Calu3 (cell line): ENCODE measurements at regions not wholly inside any gene's neighbourhood (a gene's known extent, or its start where the extent isn't known, plus 50 kb on each side); places are given as distances from the start of the nearest gene placed in this dataset.

Experiments used
- BruUV-seq: library from RNA; stranded (reverse); fragments of 400-500 nt; replicated peaks from 2 replicates; lab custom pipeline; 2021; lab: Mats Ljungman, UMichigan
- CTCF ChIA-PET: fragments of 300-600 bp; sonication (Branson Sonifier 250); formaldehyde crosslinking; loops from one replicate; lab custom pipeline; 2022; ENCODE audit warnings: antibody characterized with exemption; lab: Charles Lee
- DNase-seq: peaks from one replicate; pipeline ENCODE4 v3.0.0; 2022
- H3K27ac Mint-ChIP-seq: one replicate; pipeline ENCODE4 v1.8.0; 2022; ENCODE audit warnings: mixed read lengths; ENCODE audit not compliant: unreplicated experiment
- H3K27me3 Mint-ChIP-seq: one replicate; pipeline ENCODE4 v1.8.0; 2022; ENCODE audit warnings: mixed read lengths; ENCODE audit not compliant: unreplicated experiment
- H3K36me3 Mint-ChIP-seq: one replicate; pipeline ENCODE4 v1.8.0; 2022; ENCODE audit warnings: mild to moderate bottlenecking, moderate library complexity, mixed read lengths; ENCODE audit not compliant: insufficient read depth, unreplicated experiment
- H3K4me1 Mint-ChIP-seq: one replicate; pipeline ENCODE4 v1.8.0; 2022; ENCODE audit warnings: mild to moderate bottlenecking, low read depth, mixed read lengths; ENCODE audit not compliant: unreplicated experiment
- H3K4me3 Mint-ChIP-seq: one replicate; pipeline ENCODE4 v1.8.0; 2022; ENCODE audit warnings: mild to moderate bottlenecking, low read depth, moderate library complexity, mixed read lengths; ENCODE audit not compliant: unreplicated experiment
- H3K9me3 Mint-ChIP-seq: one replicate; pipeline ENCODE4 v1.8.0; 2022; ENCODE audit warnings: low read depth, mixed read lengths; ENCODE audit not compliant: unreplicated experiment
- CTCF ChIP-seq: fragments of 200-600 bp; IDR thresholded peaks from one replicate; pipeline ENCODE4 v1.8.0; 2022; ENCODE audit warnings: antibody characterized with exemption; ENCODE audit not compliant: unreplicated experiment
- intact Hi-C: fragments of 100-400 bp; cut with micrococcal nuclease; formaldehyde crosslinking; loops from one replicate; pipeline ENCODE4 v1.10.0; 2022; ENCODE audit not compliant: unreplicated experiment

GRCh38 chr10:128437786-128438345 lies 311.6 kb upstream of the MKI67 start:
- no peak for TF ChIP-seq CTCF
- intact Hi-C loops: no loop called here
- Mint-ChIP-seq H3K27ac (no peak overlapping the region), H3K36me3 (peaks cover 6% of the 10 kb centered on the region), H3K4me3 (no peak overlapping the region), H3K27me3 (no peaks in the 10 kb centered on the region), H3K4me1 (no peaks in the 10 kb centered on the region), H3K9me3 (peaks cover 14% of the 10 kb centered on the region)
- BruUV-seq: no TSS peak
- CTCF ChIA-PET: no interaction called here
- no peak for DNase-seq

DNA sequence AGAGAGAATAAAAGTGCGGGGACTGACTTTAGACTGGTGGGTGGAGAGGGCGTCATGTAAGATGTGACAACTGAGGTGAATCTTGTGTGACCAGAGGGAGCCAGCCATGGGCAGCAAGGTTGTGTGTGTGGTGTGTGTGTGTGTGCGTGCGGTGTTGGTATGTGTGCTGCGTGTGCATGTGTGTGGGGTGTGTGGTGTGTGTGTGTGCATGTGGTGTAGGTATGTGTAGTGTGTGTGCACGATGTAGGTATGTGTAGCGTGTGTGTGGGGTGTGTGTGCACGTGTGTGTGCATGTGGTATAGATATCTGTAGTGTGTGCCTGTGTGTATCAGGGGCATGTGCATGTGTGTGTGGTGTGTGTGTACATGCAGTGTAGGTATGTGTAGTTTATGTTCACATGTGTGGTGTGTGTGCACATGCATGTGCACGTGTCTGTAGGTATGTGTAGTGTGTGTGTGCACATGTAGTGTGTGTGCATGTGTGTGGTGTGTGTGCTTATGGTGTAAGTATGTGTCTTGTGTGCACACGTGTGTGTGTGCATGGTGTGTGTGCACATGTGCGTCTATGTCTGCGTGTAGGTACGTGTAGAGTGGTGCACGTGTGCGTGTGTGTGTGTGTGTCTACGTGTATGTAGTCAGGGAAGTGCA lies 312.3 kb upstream of the MKI67 start:
- Mint-ChIP-seq H3K36me3 (peaks cover 6% of the 10 kb centered on the region), H3K27me3 (no peaks in the 10 kb centered on the region), H3K4me3 (no peak overlapping the region), H3K4me1 (no peaks in the 10 kb centered on the region), H3K27ac (no peak overlapping the region), H3K9me3 (peaks cover 16% of the 10 kb centered on the region)
- no peak for DNase-seq
- TF ChIP-seq CTCF: no peak
- no TSS peak for BruUV-seq
- intact Hi-C loops: no loop called here
- CTCF ChIA-PET: no interaction called here

DNA sequence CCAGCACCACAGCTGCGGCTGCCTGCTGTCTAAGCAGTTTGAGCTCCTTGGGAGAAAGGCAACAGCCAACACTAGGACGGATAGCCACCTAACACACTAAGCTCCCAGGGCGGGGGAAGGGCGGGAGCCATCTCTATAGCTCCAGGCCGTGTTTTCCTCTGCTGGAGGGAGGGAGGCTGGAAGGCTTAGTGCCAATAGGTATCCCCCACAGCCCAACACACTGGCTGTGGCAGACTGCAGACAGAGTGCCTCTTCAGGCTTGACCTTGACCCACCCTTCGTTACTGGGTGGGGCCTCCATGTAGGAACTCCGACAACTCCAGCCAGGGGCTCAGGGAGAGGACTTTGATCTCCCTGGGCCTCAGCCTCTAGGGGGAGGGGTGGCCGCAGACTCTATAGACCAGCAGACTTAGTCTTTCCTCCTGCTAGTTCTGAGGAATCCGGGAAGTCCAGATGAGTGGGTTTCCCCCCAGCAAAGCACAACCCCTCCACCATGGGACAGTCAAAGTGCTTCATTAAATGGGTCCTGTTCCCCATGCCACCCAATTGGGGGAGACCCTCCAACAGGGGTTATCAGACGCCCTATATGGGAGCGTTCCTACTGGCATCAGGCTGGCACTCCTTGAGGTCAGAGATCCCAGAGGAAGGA lies 314.4 kb upstream of the MKI67 start:
- H3K4me1 Mint-ChIP-seq: no peaks in the 10 kb centered on the region
- H3K36me3 Mint-ChIP-seq: peaks cover 6% of the 10 kb centered on the region
- H3K9me3 Mint-ChIP-seq: peaks cover 19% of the 10 kb centered on the region
- H3K4me3 Mint-ChIP-seq: no peak overlapping the region
- no peak overlapping the region for H3K27ac Mint-ChIP-seq
- no TSS peak for BruUV-seq
- H3K27me3 Mint-ChIP-seq: no peaks in the 10 kb centered on the region
- TF ChIP-seq CTCF: no peak
- CTCF ChIA-PET: no interaction called here
- DNase-seq: no peak
- intact Hi-C loops: no loop called here

- DNase-seq: no peak
- Mint-ChIP-seq H3K4me1 (no peaks in the 10 kb centered on the region), H3K27me3 (no peaks in the 10 kb centered on the region), H3K36me3 (no peaks in the 10 kb centered on the region), H3K4me3 (no peak overlapping the region), H3K9me3 (peaks cover 11% of the 10 kb centered on the region), H3K27ac (no peak overlapping the region)
- no TSS peak for BruUV-seq
- CTCF ChIA-PET: no interaction called here
- TF ChIP-seq CTCF: no peak
- intact Hi-C loops: no loop called here
Measured at GRCh38 chr10:128443925-128444518, 317.8 kb upstream of the MKI67 start.
